WI38 (cell line): ENCODE measurements at regions not wholly inside any gene's neighbourhood (a gene's known extent, or its start where the extent isn't known, plus 50 kb on each side); places are given as distances from the start of the nearest gene placed in this dataset.

Experiments used
- H3K4me3 ChIP-seq: 2 replicates; pipeline ENCODE4 v1.5.1; 2011; ENCODE audit warnings: low read depth, mild to moderate bottlenecking, control low read depth, low read length
- TF ChIP-seq, protein P1 (sequence below): IDR thresholded peaks from 2 replicates; pipeline ENCODE4 v1.5.1; 2012; ENCODE audit warnings: low read depth, mild to moderate bottlenecking, control low read depth, low read length

DNA sequence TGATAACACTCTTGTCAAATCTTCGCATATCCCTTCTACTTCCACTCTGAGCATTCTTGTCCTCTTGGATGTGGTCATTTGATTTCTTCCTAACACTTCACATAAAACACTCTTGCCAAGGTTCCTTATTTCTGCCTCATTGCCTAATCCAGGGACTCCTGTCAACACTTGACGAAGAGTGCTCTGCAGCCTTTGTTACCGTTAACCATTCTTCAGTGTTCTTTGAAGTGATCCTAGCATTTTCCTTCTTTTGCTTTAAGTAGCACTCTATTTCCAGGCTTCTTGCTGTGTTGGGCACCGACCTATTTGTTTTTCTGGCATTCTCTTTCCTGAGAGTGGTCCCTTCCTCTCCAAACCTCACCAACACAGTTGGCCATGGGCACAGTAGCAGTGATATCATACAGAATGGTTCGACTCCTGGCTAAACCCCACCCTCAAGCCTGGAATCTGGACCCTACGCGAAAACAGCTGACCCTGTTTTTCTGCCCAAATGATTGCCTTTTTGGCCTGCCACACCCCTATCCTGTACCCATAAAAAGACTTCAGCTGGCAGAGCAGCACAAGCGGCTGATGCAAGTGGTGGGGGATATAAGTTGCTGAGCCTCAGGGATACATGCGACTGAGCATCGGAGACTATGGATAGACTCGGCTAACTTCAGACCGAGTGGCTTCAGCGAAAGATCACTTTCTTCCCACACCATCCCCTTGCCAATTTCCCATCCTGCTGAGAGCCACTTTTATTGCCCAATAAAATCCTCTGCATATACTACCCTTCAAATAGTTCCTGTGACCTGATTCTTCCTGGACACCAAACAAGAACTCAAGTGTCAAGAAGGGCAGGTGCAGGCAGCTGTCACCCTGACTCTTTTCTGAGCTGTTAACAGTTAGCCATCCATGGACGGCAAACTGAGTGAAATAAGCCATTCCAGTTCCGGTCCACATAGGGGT, 820.6 kb downstream of the CCSER2 start:
- TF ChIP-seq, protein P1, sequence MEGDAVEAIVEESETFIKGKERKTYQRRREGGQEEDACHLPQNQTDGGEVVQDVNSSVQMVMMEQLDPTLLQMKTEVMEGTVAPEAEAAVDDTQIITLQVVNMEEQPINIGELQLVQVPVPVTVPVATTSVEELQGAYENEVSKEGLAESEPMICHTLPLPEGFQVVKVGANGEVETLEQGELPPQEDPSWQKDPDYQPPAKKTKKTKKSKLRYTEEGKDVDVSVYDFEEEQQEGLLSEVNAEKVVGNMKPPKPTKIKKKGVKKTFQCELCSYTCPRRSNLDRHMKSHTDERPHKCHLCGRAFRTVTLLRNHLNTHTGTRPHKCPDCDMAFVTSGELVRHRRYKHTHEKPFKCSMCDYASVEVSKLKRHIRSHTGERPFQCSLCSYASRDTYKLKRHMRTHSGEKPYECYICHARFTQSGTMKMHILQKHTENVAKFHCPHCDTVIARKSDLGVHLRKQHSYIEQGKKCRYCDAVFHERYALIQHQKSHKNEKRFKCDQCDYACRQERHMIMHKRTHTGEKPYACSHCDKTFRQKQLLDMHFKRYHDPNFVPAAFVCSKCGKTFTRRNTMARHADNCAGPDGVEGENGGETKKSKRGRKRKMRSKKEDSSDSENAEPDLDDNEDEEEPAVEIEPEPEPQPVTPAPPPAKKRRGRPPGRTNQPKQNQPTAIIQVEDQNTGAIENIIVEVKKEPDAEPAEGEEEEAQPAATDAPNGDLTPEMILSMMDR = no peak
- no peak overlapping the region for H3K4me3 ChIP-seq

DNA sequence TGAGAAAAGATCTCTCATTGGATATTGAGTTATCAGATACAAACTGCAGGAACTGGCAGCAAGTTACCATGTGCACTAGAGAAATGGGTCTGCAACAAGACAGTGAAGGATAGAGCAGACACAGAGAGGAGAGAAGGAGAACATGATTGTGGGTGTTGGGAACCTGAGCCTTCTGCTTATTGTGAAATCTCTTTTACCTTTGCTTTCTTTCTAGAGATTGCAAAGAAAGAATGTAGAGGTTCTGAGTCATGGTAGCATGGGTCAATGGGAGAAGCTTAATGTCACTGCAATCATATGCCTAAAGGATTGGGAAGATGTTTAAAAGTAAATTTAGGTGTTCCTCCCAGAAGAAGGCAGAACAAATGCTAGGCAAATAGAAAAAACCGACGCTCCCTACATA, 821.4 kb downstream of the CCSER2 start:
- H3K4me3 ChIP-seq = no peak overlapping the region
- TF ChIP-seq, protein P1 = no peak

DNA sequence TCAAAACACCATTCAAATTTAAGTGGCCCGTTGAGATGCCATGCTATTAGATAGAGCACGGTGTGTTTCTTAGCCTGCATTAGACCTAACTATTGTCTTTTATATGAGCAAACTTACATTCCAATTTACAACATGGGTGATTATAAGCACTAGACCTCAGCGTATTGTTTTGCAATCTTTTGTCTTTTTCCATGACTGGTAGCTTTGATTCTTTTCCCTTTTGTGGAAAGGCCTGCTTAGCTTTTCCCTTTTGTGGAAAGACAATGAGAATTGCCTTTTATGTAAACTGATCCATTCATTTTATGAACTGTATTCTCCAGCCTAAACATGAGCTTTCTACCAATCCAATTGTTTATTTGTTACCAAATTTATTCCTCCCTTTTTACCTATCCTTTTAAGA, 823.1 kb downstream of the CCSER2 start:
- H3K4me3 ChIP-seq = no peak overlapping the region
- TF ChIP-seq, protein P1 = no peak

DNA sequence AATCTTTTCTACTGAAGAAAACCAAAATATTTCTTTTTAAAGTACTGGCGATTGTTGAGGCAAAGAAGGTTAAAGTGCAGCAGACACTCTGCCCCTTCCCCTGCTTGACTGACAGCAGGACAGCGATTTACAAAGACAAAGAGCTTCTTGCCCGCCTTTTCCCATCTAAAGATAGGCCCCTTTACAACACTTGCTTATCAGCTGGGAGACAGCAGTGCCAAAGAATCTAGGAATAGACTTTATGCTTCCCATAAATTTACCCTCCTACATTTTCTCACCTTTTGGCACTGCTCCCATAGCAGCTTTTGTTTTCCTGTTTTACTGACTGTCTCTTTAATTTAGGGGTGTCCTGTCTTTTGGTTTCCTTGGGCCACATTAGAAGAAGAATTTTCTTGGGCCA, 824.1 kb downstream of the CCSER2 start:
- H3K4me3 ChIP-seq = no peak overlapping the region
- TF ChIP-seq, protein P1 = no peak

DNA sequence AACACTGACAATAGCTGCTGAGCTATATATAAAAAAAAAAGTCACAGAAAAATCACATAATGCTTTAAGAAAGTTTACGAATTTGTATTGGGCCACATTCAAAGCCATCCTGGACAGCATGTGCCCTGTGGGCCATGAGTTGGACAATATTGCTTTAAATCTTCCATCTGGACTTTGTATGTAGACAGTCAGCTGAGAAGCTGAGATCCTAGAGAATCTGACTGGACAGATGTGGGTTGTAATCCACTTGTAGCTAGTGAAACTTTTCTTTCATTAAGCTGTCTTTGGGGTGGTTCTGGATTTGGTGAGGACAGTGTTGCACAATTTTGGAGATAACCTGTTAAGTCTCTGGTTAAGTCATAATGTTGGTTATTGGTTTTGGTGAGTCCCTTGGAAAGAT, 824.5 kb downstream of the CCSER2 start:
- TF ChIP-seq, protein P1 = no peak
- no peak overlapping the region for H3K4me3 ChIP-seq

DNA sequence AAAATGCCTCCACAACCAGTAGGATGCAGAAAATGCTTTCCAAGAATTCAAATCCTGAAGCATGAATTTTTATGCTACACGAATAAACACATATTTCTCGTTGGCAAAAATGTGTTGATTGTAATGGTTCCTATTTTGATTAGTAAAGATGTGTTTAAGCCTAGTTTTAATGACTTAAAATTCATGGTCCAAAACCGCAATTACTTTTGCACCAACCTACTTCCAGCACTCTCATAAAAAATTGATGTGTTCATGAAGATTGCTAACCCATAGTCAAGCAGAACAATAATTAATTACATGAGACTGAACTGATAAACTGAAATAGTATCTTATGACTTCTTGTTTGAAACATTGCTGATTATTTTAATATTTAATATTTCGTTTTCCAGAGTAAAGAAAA, 828.8 kb downstream of the CCSER2 start:
- TF ChIP-seq, protein P1 = no peak
- no peak overlapping the region for H3K4me3 ChIP-seq

DNA sequence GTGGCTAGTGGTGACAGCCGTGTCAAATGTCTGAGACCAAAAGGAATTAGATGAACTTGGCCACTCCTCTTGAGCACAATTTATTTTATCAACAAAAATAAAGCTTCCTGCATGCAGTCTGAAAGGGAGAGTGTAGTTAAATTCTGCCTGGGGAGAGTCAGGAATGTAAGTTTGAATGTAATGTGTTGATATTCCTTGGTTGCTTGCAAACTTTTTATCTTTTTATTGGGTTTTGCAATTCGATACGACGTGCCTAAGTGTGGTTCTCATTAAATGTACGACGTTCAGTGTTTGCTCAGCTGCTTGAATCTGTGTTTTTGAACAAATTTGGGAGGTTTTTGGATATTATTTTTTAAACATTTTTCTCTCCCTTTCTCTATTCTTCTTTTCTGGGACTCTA, 839.9 kb downstream of the CCSER2 start:
- no peak overlapping the region for H3K4me3 ChIP-seq
- TF ChIP-seq, protein P1 = no peak
